SK-N-SH (cell line): ENCODE measurements at regions not wholly inside any gene's neighbourhood (a gene's known extent, or its start where the extent isn't known, plus 50 kb on each side); places are given as distances from the start of the nearest gene placed in this dataset.

Source experiments
- CTCF ChIA-PET: fragments of 300-600, 350-600 bp; formaldehyde crosslinking; extraction: SDS; loops from one replicate; lab custom pipeline; 2021; lab: Yijun Ruan, JAX
- POLR2A ChIA-PET: fragments of 350-600 bp; sonication (Branson Sonifier 250); formaldehyde crosslinking; extraction: SDS; loops from one replicate; lab custom pipeline; 2020; ENCODE audit warnings: antibody characterized with exemption, inconsistent platforms; lab: Yijun Ruan, JAX
- DNase-seq: peaks from one replicate; pipeline ENCODE4 v3.0.0; 2012
- H2AFZ ChIP-seq: fragments of 200-600 bp; sonication (generic); 2 replicates; pipeline ENCODE4 v1.8.1; 2016; ENCODE audit warnings: antibody characterized with exemption, mild to moderate bottlenecking, low read depth
- H3F3A ChIP-seq: fragments of 200-600 bp; sonication (generic); replicated peaks from 2 replicates; pipeline ENCODE3; 2016; ENCODE audit warnings: antibody characterized with exemption, mild to moderate bottlenecking; ENCODE audit not compliant: insufficient read depth
- H3K27ac ChIP-seq, 2 experiments: fragments of 200-500 bp in 1 of 2; fragments of 200-600 bp in 1 of 2; sonication (Bioruptor generic) in 1 of 2; sonication (generic), shearing (Covaris generic) in 1 of 2; 2 replicates each; pipeline versions ENCODE4 v1.5.1 to v1.6.1; 2014 to 2016; ENCODE audit warnings: low read depth in 2 of 2, inconsistent platforms in 1 of 2, low read length in 1 of 2, mild to moderate bottlenecking in 1 of 2, mixed read lengths in 1 of 2
- H3K27me3 ChIP-seq: fragments of 200-600 bp; sonication (generic), shearing (Covaris generic); 2 replicates; pipeline ENCODE4 v1.6.1; 2016; ENCODE audit warnings: mixed run types; ENCODE audit not compliant: insufficient read depth
- H3K36me3 ChIP-seq, 2 experiments: fragments of 200-500 bp in 1 of 2; fragments of 200-600 bp in 1 of 2; sonication (Bioruptor generic) in 1 of 2; sonication (generic) in 1 of 2; replicated peaks in 1 of 2; 2 replicates each; pipeline versions ENCODE3 to v1.5.1; 2014 to 2016; ENCODE audit warnings: low read length in 1 of 2, mild to moderate bottlenecking in 1 of 2; ENCODE audit not compliant: insufficient read depth in 2 of 2, control insufficient read depth in 1 of 2
- H3K4me1 ChIP-seq, 2 experiments: fragments of 200-500 bp in 1 of 2; fragments of 200-600 bp in 1 of 2; sonication (Bioruptor generic) in 1 of 2; sonication (generic), shearing (Covaris generic) in 1 of 2; 2 replicates each; pipeline versions ENCODE4 v1.5.1 to v1.6.1; 2014 to 2016; ENCODE audit warnings: low read depth in 1 of 2, low read length in 1 of 2, mixed run types in 1 of 2; ENCODE audit not compliant: insufficient read depth in 2 of 2, control insufficient read depth in 1 of 2
- H3K4me2 ChIP-seq: fragments of 200-600 bp; sonication (generic), shearing (Covaris generic); 2 replicates; pipeline ENCODE4 v1.6.1; 2017; ENCODE audit warnings: mixed run types
- H3K4me3 ChIP-seq, 2 experiments: fragments of 200-500 bp in 1 of 2; fragments of 200-600 bp in 1 of 2; sonication (Bioruptor generic) in 1 of 2; sonication (generic), shearing (Covaris generic) in 1 of 2; 2 replicates each; pipeline versions ENCODE4 v1.5.1 to v1.8.1; 2014 to 2016; ENCODE audit warnings: low read depth in 2 of 2, inconsistent platforms in 1 of 2, low read length in 1 of 2, mild to moderate bottlenecking in 1 of 2, mixed read lengths in 1 of 2, moderate library complexity in 1 of 2
- H3K79me2 ChIP-seq: fragments of 200-600 bp; sonication (generic); 2 replicates; pipeline ENCODE4 v1.8.1; 2017; ENCODE audit warnings: mild to moderate bottlenecking; ENCODE audit not compliant: insufficient read depth
- H3K9ac ChIP-seq: fragments of 200-600 bp; sonication (generic); 2 replicates; pipeline ENCODE4 v1.6.1; 2017; ENCODE audit warnings: mixed run types
- H3K9me2 ChIP-seq: fragments of 200-600 bp; sonication (generic); 2 replicates; pipeline ENCODE4 v1.6.1; 2017; ENCODE audit warnings: mixed run types
- H3K9me3 ChIP-seq: fragments of 200-600 bp; sonication (generic); 2 replicates; pipeline ENCODE4 v1.6.1; 2017; ENCODE audit warnings: mixed run types, mild to moderate bottlenecking, moderate library complexity
- H4K20me1 ChIP-seq: fragments of 200-600 bp; sonication (generic); 2 replicates; pipeline ENCODE4 v1.6.1; 2017; ENCODE audit warnings: mild to moderate bottlenecking, mixed run types; ENCODE audit not compliant: insufficient read depth
- CHD2 ChIP-seq: fragments of 150-350 bp; IDR thresholded peaks from 2 replicates; pipeline ENCODE4 v1.6.1; 2018; ENCODE audit warnings: low read length; ENCODE audit not compliant: partially characterized antibody
- FOSL2 ChIP-seq: IDR thresholded peaks from 2 replicates; pipeline ENCODE4 v1.4.0; 2012; ENCODE audit warnings: low read depth, mild to moderate bottlenecking, moderate library complexity, borderline replicate concordance
- JUND ChIP-seq: IDR thresholded peaks from 2 replicates; pipeline ENCODE4 v1.4.0; 2012
- MEF2A ChIP-seq: IDR thresholded peaks from 2 replicates; pipeline ENCODE4 v1.4.0; 2012; ENCODE audit warnings: low read depth, borderline replicate concordance
- NFIC ChIP-seq: IDR thresholded peaks from 2 replicates; pipeline ENCODE4 v1.4.0; 2012; ENCODE audit warnings: borderline replicate concordance
- POLR2AphosphoS5 ChIP-seq: IDR thresholded peaks from 2 replicates; pipeline ENCODE4 v1.6.1; 2012; ENCODE audit warnings: low read depth, low read length
- RAD21 ChIP-seq: IDR thresholded peaks from 2 replicates; pipeline ENCODE4 v1.6.1; 2012; ENCODE audit warnings: mild to moderate bottlenecking, low read length
- RCOR1 ChIP-seq: fragments of 150-350 bp; IDR thresholded peaks from 2 replicates; pipeline ENCODE4 v1.6.1; 2017; ENCODE audit warnings: antibody characterized with exemption, low read length
- RFX5 ChIP-seq: IDR thresholded peaks from 2 replicates; pipeline ENCODE4 v1.6.1; 2012; ENCODE audit warnings: mild to moderate bottlenecking, improper control_type of control experiment, low read length
- RXRA ChIP-seq: IDR thresholded peaks from 2 replicates; pipeline ENCODE4 v1.4.0; 2012; ENCODE audit warnings: low read depth, mild to moderate bottlenecking, borderline replicate concordance
- SMC3 ChIP-seq: IDR thresholded peaks from 2 replicates; pipeline ENCODE4 v1.6.1; 2012; ENCODE audit warnings: low read depth, low read length, improper control_type of control experiment
- TAF1 ChIP-seq: IDR thresholded peaks from 2 replicates; pipeline ENCODE4 v1.6.1; 2012; ENCODE audit warnings: low read depth, mild to moderate bottlenecking, low read length, moderate library complexity, borderline replicate concordance
- TEAD4 ChIP-seq: IDR thresholded peaks from 2 replicates; pipeline ENCODE4 v1.4.0; 2012; ENCODE audit warnings: mild to moderate bottlenecking, borderline replicate concordance; ENCODE audit not compliant: insufficient read depth
- YY1 ChIP-seq: IDR thresholded peaks from 2 replicates; pipeline ENCODE4 v1.4.0; 2012; ENCODE audit warnings: low read depth, mild to moderate bottlenecking
- WGBS: methylation state at CpG from one replicate; pipeline ENCODE4 v1.1.6; 2017; ENCODE audit warnings: low lambda C conversion rate; 5-methylcytosine and 5-hydroxymethylcytosine counted together
- TF ChIP-seq, protein P1 (sequence below): IDR thresholded peaks from 2 replicates; pipeline ENCODE4; 2012
- TF ChIP-seq, protein P2 (sequence below): IDR thresholded peaks from 2 replicates; pipeline ENCODE4 v1.4.0; 2012; ENCODE audit warnings: low read depth, borderline replicate concordance
- TF ChIP-seq, protein P3 (sequence below): IDR thresholded peaks from 2 replicates; pipeline ENCODE4 v1.4.0; 2012; ENCODE audit warnings: low read depth
- TF ChIP-seq, protein P4 (sequence below): fragments of 150-350 bp; IDR thresholded peaks from 2 replicates; pipeline ENCODE4 v1.6.1; 2016; ENCODE audit warnings: mild to moderate bottlenecking, low read depth, low read length
- TF ChIP-seq, protein P5 (sequence below): IDR thresholded peaks from 2 replicates; pipeline ENCODE4 v1.6.1; 2012; ENCODE audit warnings: mild to moderate bottlenecking, low read depth, low read length, moderate library complexity
- TF ChIP-seq, protein P6 (sequence below): fragments of 150-350 bp; IDR thresholded peaks from 2 replicates; pipeline ENCODE4 v1.6.1; 2017; ENCODE audit warnings: antibody characterized with exemption, low read length, low read depth, borderline replicate concordance

DNA sequence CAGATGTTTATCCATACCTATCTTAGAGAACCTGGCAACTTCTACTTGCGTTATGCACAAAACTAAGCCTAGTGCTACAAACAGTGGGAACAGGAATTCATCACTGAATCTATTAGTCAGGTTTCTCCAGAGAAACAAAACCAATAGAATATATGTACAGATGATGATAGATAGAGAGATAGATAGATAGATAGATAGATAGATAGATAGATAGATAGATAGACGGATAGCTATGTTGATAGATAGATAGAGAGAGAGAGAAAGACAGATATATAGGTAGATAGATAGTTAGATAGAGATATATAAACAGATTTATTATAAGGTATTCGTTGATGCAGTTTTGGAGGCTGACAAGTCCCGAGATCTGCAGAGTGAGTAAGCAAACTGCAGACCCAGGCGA lies 495.6 kb downstream of the TMEM114 start:
- Histone ChIP-seq H3K9ac (no peak overlapping the region), H3F3A (no peaks in the 10 kb centered on the region), H2AFZ (no peak overlapping the region), H3K4me3 (no peak overlapping the region), H3K4me2 (no peak overlapping the region), H3K27ac (no peak overlapping the region), H4K20me1 (no peaks in the 10 kb centered on the region), H3K36me3 (no peaks in the 10 kb centered on the region), H3K9me3 (no peaks in the 10 kb centered on the region), H3K9me2 (no peaks in the 10 kb centered on the region), H3K4me1 (no peaks in the 10 kb centered on the region), H3K79me2 (no peaks in the 10 kb centered on the region), H3K27me3 (no peaks in the 10 kb centered on the region)
- ChIA-PET POLR2A (no interaction called here), CTCF (interaction anchor here (1.3 kb wide), 1 partner anchor 11 kb away, joined by 3 read pairs; no protein-coding TSS in a partner anchor)
- DNase-seq: no peak
- WGBS: 5% methylated on average over 5 of the region's 5 CpGs
- TF ChIP-seq, protein P1, sequence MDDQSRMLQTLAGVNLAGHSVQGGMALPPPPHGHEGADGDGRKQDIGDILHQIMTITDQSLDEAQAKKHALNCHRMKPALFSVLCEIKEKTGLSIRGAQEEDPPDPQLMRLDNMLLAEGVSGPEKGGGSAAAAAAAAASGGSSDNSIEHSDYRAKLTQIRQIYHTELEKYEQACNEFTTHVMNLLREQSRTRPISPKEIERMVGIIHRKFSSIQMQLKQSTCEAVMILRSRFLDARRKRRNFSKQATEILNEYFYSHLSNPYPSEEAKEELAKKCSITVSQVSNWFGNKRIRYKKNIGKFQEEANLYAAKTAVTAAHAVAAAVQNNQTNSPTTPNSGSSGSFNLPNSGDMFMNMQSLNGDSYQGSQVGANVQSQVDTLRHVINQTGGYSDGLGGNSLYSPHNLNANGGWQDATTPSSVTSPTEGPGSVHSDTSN: no peak
- TF ChIP-seq, protein P2, sequence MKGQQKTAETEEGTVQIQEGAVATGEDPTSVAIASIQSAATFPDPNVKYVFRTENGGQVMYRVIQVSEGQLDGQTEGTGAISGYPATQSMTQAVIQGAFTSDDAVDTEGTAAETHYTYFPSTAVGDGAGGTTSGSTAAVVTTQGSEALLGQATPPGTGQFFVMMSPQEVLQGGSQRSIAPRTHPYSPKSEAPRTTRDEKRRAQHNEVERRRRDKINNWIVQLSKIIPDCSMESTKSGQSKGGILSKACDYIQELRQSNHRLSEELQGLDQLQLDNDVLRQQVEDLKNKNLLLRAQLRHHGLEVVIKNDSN: no peak
- TF ChIP-seq, protein P3, sequence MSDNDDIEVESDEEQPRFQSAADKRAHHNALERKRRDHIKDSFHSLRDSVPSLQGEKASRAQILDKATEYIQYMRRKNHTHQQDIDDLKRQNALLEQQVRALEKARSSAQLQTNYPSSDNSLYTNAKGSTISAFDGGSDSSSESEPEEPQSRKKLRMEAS: no peak
- no peak for TF ChIP-seq MEF2A
- TF ChIP-seq RFX5: no peak
- no peak for TF ChIP-seq NFIC
- no peak for TF ChIP-seq RXRA

DNA sequence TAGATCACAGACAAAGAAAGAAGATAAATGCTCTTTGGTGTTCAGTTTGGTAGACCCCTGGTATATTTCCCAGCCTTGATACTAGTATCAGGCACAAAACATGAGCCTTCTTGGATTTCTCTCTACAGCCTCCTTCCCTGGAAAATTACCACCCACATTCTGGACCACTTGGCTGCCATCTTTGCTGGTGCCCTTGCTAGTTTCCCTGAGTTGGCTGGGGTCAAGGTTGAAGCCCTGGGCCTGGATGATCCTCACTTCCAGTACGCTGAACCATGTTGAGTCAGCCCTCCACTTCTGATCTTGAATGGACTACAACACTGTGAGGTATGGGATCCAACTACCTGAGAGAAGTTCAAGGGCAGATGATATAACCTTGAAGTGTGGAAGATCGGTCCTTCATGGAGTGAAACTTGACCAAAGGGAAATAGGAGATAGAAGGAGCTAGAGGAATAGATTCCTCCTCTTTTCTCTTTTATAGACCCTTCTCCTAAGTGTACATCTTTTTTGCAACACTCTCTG lies 501.4 kb downstream of the TMEM114 start:
- no peak overlapping the region for H3K4me3 ChIP-seq
- no peak overlapping the region for H2AFZ ChIP-seq
- no peaks in the 10 kb centered on the region for H3K4me1 ChIP-seq
- POLR2A ChIA-PET: no interaction called here
- no peak overlapping the region for H3K9ac ChIP-seq
- H3K27ac ChIP-seq: no peak overlapping the region
- no peaks in the 10 kb centered on the region for H3F3A ChIP-seq
- no peaks in the 10 kb centered on the region for H3K36me3 ChIP-seq
- H4K20me1 ChIP-seq: no peaks in the 10 kb centered on the region
- 13% methylated on average over 2 of the region's 2 CpGs for WGBS
- DNase-seq: no peak
- H3K4me2 ChIP-seq: no peak overlapping the region
- no peaks in the 10 kb centered on the region for H3K9me3 ChIP-seq
- no peaks in the 10 kb centered on the region for H3K9me2 ChIP-seq
- CTCF ChIA-PET: interaction anchor here (0.7 to 1.3 kb wide), 2 partner anchors 9 to 14 kb away, joined by 4 to 5 read pairs; no protein-coding TSS in a partner anchor
- no peaks in the 10 kb centered on the region for H3K27me3 ChIP-seq
- H3K79me2 ChIP-seq: no peaks in the 10 kb centered on the region
- TF ChIP-seq POLR2AphosphoS5 (no peak), SMC3 (no peak), CHD2 (no peak), TEAD4 (no peak), TAF1 (no peak), RAD21 (no peak), RCOR1 (no peak), FOSL2 (no peak), JUND (no peak), YY1 (no peak)
- TF ChIP-seq, protein P4, sequence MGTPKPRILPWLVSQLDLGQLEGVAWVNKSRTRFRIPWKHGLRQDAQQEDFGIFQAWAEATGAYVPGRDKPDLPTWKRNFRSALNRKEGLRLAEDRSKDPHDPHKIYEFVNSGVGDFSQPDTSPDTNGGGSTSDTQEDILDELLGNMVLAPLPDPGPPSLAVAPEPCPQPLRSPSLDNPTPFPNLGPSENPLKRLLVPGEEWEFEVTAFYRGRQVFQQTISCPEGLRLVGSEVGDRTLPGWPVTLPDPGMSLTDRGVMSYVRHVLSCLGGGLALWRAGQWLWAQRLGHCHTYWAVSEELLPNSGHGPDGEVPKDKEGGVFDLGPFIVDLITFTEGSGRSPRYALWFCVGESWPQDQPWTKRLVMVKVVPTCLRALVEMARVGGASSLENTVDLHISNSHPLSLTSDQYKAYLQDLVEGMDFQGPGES: no peak
- TF ChIP-seq, protein P5, sequence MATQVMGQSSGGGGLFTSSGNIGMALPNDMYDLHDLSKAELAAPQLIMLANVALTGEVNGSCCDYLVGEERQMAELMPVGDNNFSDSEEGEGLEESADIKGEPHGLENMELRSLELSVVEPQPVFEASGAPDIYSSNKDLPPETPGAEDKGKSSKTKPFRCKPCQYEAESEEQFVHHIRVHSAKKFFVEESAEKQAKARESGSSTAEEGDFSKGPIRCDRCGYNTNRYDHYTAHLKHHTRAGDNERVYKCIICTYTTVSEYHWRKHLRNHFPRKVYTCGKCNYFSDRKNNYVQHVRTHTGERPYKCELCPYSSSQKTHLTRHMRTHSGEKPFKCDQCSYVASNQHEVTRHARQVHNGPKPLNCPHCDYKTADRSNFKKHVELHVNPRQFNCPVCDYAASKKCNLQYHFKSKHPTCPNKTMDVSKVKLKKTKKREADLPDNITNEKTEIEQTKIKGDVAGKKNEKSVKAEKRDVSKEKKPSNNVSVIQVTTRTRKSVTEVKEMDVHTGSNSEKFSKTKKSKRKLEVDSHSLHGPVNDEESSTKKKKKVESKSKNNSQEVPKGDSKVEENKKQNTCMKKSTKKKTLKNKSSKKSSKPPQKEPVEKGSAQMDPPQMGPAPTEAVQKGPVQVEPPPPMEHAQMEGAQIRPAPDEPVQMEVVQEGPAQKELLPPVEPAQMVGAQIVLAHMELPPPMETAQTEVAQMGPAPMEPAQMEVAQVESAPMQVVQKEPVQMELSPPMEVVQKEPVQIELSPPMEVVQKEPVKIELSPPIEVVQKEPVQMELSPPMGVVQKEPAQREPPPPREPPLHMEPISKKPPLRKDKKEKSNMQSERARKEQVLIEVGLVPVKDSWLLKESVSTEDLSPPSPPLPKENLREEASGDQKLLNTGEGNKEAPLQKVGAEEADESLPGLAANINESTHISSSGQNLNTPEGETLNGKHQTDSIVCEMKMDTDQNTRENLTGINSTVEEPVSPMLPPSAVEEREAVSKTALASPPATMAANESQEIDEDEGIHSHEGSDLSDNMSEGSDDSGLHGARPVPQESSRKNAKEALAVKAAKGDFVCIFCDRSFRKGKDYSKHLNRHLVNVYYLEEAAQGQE: no peak
- TF ChIP-seq, protein P1: no peak
- TF ChIP-seq, protein P6, sequence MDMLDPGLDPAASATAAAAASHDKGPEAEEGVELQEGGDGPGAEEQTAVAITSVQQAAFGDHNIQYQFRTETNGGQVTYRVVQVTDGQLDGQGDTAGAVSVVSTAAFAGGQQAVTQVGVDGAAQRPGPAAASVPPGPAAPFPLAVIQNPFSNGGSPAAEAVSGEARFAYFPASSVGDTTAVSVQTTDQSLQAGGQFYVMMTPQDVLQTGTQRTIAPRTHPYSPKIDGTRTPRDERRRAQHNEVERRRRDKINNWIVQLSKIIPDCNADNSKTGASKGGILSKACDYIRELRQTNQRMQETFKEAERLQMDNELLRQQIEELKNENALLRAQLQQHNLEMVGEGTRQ: no peak
